Naive thymus-derived CD4-positive, alpha-beta T cell (primary cell): ENCODE measurements at regions not wholly inside any gene's neighbourhood (a gene's known extent, or its start where the extent isn't known, plus 50 kb on each side); places are given as distances from the start of the nearest gene placed in this dataset.
"Not testable (repeated sequence)": the region's sequence is repeated elsewhere in the genome, so short reads cannot be mapped to it uniquely, and the experiment has no call there.

Experiments used
- ATAC-seq: fragments of 150-1000 bp; cut with Tn5 transposase; 2 replicates; pipeline ENCODE4 v1.10.0; 2021; ENCODE audit warnings: mild to moderate bottlenecking, moderate library complexity
- CTCF ChIA-PET: fragments of 350-600 bp; sonication (Branson Sonifier 250); formaldehyde crosslinking; loops from one replicate; lab custom pipeline; 2021; ENCODE audit warnings: antibody characterized with exemption; lab: Charles Lee
- POLR2A ChIA-PET: fragments of 350-600 bp; sonication (Branson Sonifier 250); formaldehyde crosslinking; loops from one replicate; lab custom pipeline; 2021; ENCODE audit warnings: antibody characterized with exemption, inconsistent platforms; lab: Charles Lee
- DNase-seq, 9 donors: peaks; one replicate each; pipeline versions ENCODE4 v3.0.0 to v3.0.0-alpha.2; 2020 to 2022; ENCODE audit warnings: mixed read lengths in 1 of 9
- H3K27ac ChIP-seq: one replicate; pipeline ENCODE4 v1.7.0; 2013; ENCODE audit warnings: mild to moderate bottlenecking, low read depth, low read length, moderate library complexity
- H3K27me3 ChIP-seq, 2 donors: one replicate each; pipeline ENCODE4 v1.7.0; 2013; ENCODE audit warnings: low read length in 2 of 2, mild to moderate bottlenecking in 2 of 2, moderate library complexity in 2 of 2; ENCODE audit not compliant: control insufficient read depth in 2 of 2, insufficient read depth in 2 of 2
- H3K36me3 ChIP-seq, 3 experiments: 1 replicate in 2 of 3; 2 replicates in 1 of 3; pipeline ENCODE4 v1.7.0; 2013; ENCODE audit warnings: low read length in 3 of 3, mild to moderate bottlenecking in 3 of 3, moderate library complexity in 1 of 3; ENCODE audit not compliant: insufficient read depth in 3 of 3, control insufficient read depth in 2 of 3
- H3K4me1 ChIP-seq, 2 donors: one replicate each; pipeline ENCODE4 v1.7.0; 2013; ENCODE audit warnings: low read length in 2 of 2, mild to moderate bottlenecking in 2 of 2, moderate library complexity in 1 of 2; ENCODE audit not compliant: control insufficient read depth in 2 of 2, insufficient read depth in 2 of 2
- H3K4me3 ChIP-seq: 2 replicates; pipeline ENCODE4 v1.7.0; 2013; ENCODE audit warnings: mild to moderate bottlenecking, low read length
- H3K9me3 ChIP-seq, 3 experiments: 1 replicate in 2 of 3; 2 replicates in 1 of 3; pipeline ENCODE4 v1.7.0; 2013; ENCODE audit warnings: low read length in 3 of 3; ENCODE audit not compliant: control insufficient read depth in 2 of 3
- H3K27ac Mint-ChIP-seq, 9 donors: one replicate each; pipeline ENCODE4 v1.8.0; 2020 to 2022; ENCODE audit warnings: mixed read lengths in 9 of 9, mild to moderate bottlenecking in 8 of 9, moderate library complexity in 5 of 9, inconsistent platforms in 2 of 9
- H3K27me3 Mint-ChIP-seq, 5 donors: one replicate each; pipeline ENCODE4 v1.8.0; 2021 to 2022; ENCODE audit warnings: mixed read lengths in 5 of 5, mild to moderate bottlenecking in 1 of 5
- H3K36me3 Mint-ChIP-seq, 5 donors: one replicate each; pipeline ENCODE4 v1.8.0; 2020 to 2022; ENCODE audit warnings: mixed read lengths in 5 of 5, mild to moderate bottlenecking in 3 of 5, inconsistent platforms in 1 of 5
- H3K4me1 Mint-ChIP-seq, 7 donors: one replicate each; pipeline ENCODE4 v1.8.0; 2020 to 2022; ENCODE audit warnings: mixed read lengths in 7 of 7, mild to moderate bottlenecking in 3 of 7, inconsistent platforms in 1 of 7
- H3K4me3 Mint-ChIP-seq, 10 donors: one replicate each; pipeline ENCODE4 v1.8.0; 2020 to 2022; ENCODE audit warnings: mild to moderate bottlenecking in 10 of 10, mixed read lengths in 10 of 10, moderate library complexity in 6 of 10, inconsistent platforms in 2 of 10
- H3K9me3 Mint-ChIP-seq, 11 donors: one replicate each; pipeline ENCODE4 v1.8.0; 2020 to 2022; ENCODE audit warnings: mixed read lengths in 11 of 11, mild to moderate bottlenecking in 4 of 11, inconsistent platforms in 1 of 11, moderate library complexity in 1 of 11
- intact Hi-C, 2 donors: fragments of 100-400 bp; cut with micrococcal nuclease; formaldehyde crosslinking; loops; one replicate each; pipeline ENCODE4 v1.15.1; 2023

- H3K27ac ChIP-seq, H3K4me3 Mint-ChIP-seq, H3K9me3 ChIP-seq, H3K4me1 ChIP-seq, ATAC-seq, CTCF ChIA-PET, H3K36me3 ChIP-seq, H3K9me3 Mint-ChIP-seq, intact Hi-C loops, H3K27ac Mint-ChIP-seq, DNase-seq, H3K27me3 ChIP-seq, H3K4me1 Mint-ChIP-seq, H3K36me3 Mint-ChIP-seq, POLR2A ChIA-PET, H3K4me3 ChIP-seq, H3K27me3 Mint-ChIP-seq: not testable (repeated sequence)
These were observed 187.0 kb upstream of the KCNMB2 start for GRCh38 chr3:178349218-178349596.

DNA sequence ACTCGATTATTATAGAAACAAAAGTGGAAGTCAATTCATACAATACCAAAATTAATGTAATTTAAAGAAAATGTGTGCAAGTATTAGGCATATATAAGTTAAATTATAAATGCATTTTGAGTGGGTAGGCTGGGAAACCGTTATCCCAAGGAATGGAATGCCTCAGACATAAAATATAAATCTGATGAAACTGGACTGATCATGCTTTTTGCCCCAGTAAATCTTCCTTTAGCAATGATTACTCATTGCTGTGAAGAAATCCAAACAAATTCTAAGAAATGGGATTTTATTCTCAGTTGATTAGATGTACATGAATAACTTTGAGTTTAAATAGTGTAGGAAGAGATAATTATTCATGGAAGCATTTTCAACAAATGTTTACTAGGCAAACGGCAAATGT lies 185.5 kb upstream of the KCNMB2 start:
- POLR2A ChIA-PET = no interaction called here
- no peaks in the 10 kb centered on the region for H3K4me1 Mint-ChIP-seq
- peaks cover 0 to 4% (median 0%) of the 10 kb centered on the region in 11 donors for H3K9me3 Mint-ChIP-seq
- Histone ChIP-seq H3K9me3 (no peaks in the 10 kb centered on the region), H3K27me3 (no peaks in the 10 kb centered on the region), H3K4me1 (no peaks in the 10 kb centered on the region), H3K27ac (no peak overlapping the region), H3K4me3 (no peak overlapping the region), H3K36me3 (no peaks in the 10 kb centered on the region)
- H3K36me3 Mint-ChIP-seq = no peaks in the 10 kb centered on the region
- CTCF ChIA-PET = no interaction called here
- intact Hi-C loops = no loop called here
- peaks cover 0 to 14% (median 0%) of the 10 kb centered on the region in 5 donors for H3K27me3 Mint-ChIP-seq
- no peak for ATAC-seq
- no peak overlapping the region for H3K4me3 Mint-ChIP-seq
- H3K27ac Mint-ChIP-seq = no peak overlapping the region
- DNase-seq = no peak

DNA sequence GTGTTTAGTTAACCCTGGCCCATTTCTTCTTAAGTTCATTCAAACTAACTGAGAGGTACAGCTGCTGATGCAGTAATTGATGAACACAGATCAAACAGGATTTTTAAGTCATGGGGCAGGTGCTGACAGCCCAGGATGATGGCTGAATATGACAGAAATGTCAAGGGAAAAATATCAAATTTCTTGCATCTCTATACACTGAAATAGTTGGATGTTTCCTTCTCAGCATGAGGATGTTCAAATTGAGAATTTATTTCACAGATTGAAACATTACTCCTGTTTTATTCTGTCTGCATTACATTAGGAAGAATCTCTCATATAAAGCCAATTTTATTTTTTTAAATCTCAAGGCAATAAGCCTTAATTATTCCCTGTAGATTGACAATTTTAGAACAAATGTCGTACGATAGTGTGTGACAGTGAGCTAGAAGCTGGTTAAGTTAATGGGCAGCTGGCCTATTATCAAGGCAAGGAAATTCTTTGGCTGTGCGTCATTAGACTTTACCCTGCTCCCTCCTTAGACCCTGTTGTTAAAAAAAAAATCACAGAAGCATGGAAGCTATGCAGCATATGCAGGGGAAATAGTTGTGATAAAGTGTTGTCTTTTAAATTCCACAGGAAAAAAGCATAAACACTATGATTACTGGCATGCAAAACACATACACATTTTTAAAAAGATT lies 183.8 kb upstream of the KCNMB2 start:
- ChIA-PET POLR2A (no interaction called here), CTCF (no interaction called here)
- Mint-ChIP-seq H3K9me3 (peaks cover 0 to 4% (median 0%) of the 10 kb centered on the region in 11 donors), H3K27ac (no peak overlapping the region), H3K4me3 (no peak overlapping the region), H3K27me3 (peaks cover 0 to 18% (median 0%) of the 10 kb centered on the region in 5 donors), H3K4me1 (no peaks in the 10 kb centered on the region), H3K36me3 (no peaks in the 10 kb centered on the region)
- no peaks in the 10 kb centered on the region for H3K9me3 ChIP-seq
- no peaks in the 10 kb centered on the region for H3K4me1 ChIP-seq
- H3K27me3 ChIP-seq = no peaks in the 10 kb centered on the region
- DNase-seq (no peak), ATAC-seq (no peak)
- H3K27ac ChIP-seq = no peak overlapping the region
- H3K4me3 ChIP-seq = no peak overlapping the region
- H3K36me3 ChIP-seq = no peaks in the 10 kb centered on the region
- intact Hi-C loops = no loop called here

DNA sequence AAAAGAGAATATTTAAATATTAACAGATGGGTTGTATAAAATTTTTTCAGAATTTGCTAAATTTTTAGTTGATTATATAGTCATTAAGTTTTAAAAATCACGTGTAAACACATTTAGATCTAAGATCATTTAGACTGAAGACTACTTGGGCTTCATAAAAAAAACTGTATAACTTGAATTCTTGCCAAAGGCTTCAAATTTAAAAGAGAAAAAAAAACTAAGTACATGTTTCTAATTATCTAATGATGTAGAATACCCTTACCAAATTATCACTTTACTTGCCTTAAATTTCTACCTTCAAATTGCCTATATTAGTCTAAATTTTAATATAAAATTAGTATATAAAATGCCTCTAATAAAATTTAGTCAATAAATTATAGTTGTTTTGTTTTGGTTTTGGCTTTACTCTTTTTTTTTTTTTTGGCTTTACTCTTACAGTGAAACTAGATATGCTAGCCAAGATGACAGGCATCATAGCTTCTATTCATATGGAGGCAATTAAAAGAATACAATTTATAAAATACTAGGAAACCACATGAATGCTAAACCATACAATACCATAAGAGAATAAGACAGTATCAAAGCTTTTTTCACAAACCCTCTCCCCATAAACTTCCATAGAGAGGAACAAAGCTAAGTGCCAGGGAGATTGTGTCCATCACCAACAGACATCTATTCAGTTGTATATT lies 183.1 kb upstream of the KCNMB2 start:
- Histone ChIP-seq H3K27me3 (no peaks in the 10 kb centered on the region), H3K36me3 (no peaks in the 10 kb centered on the region), H3K9me3 (no peaks in the 10 kb centered on the region), H3K27ac (no peak overlapping the region), H3K4me1 (no peaks in the 10 kb centered on the region), H3K4me3 (no peak overlapping the region)
- Mint-ChIP-seq H3K4me3 (no peak overlapping the region), H3K36me3 (no peaks in the 10 kb centered on the region), H3K27ac (no peak overlapping the region), H3K9me3 (peaks cover 0 to 4% (median 0%) of the 10 kb centered on the region in 11 donors), H3K27me3 (peaks cover 0 to 18% (median 0%) of the 10 kb centered on the region in 5 donors), H3K4me1 (no peaks in the 10 kb centered on the region)
- intact Hi-C loops = no loop called here
- CTCF ChIA-PET = no interaction called here
- POLR2A ChIA-PET = no interaction called here
- ATAC-seq = no peak
- no peak for DNase-seq

DNA sequence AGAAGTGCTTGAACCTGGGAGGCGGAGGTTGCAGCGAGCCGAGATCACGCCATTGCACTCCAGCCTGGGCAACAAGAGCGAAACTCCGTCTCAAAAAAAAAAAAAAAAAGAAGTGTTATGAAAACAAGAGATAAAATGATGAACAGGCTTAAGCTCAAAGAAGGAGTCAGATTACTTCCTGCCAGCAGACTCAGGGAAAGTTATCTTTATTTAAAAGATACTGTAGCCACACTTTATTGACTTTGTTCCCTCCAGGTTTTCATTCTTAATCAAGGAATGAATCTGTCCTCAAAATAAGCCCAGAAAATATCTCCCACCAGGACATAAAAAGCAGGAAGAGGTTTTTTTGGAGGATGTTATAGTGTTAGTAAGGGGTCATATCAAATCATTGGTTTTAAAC lies 176.5 kb upstream of the KCNMB2 start:
- ChIA-PET CTCF (no interaction called here), POLR2A (no interaction called here)
- Histone ChIP-seq H3K9me3 (no peaks in the 10 kb centered on the region), H3K4me1 (no peaks in the 10 kb centered on the region), H3K36me3 (no peaks in the 10 kb centered on the region), H3K27ac (no peak overlapping the region), H3K27me3 (no peaks in the 10 kb centered on the region), H3K4me3 (no peak overlapping the region)
- peaks cover 0 to 27% (median 11%) of the 10 kb centered on the region in 5 donors for H3K27me3 Mint-ChIP-seq
- H3K9me3 Mint-ChIP-seq = peaks cover 6 to 31% (median 24%) of the 10 kb centered on the region in 11 donors
- H3K36me3 Mint-ChIP-seq = peaks cover 0 to 7% (median 5%) of the 10 kb centered on the region in 5 donors
- no peak overlapping the region for H3K4me3 Mint-ChIP-seq
- intact Hi-C loops = no loop called here
- DNase-seq (no peak), ATAC-seq (no peak)
- H3K27ac Mint-ChIP-seq = no peak overlapping the region
- no peaks in the 10 kb centered on the region for H3K4me1 Mint-ChIP-seq

- H3K36me3 ChIP-seq, H3K9me3 ChIP-seq, H3K4me3 Mint-ChIP-seq, intact Hi-C loops, H3K4me1 Mint-ChIP-seq, DNase-seq, CTCF ChIA-PET, H3K4me3 ChIP-seq, H3K4me1 ChIP-seq, H3K36me3 Mint-ChIP-seq, H3K27me3 ChIP-seq, POLR2A ChIA-PET, H3K27ac ChIP-seq, ATAC-seq, H3K27ac Mint-ChIP-seq: not testable (repeated sequence)
- Mint-ChIP-seq H3K27me3 (peaks cover 2 to 44% (median 25%) of the 10 kb centered on the region in 5 donors), H3K9me3 (peaks cover 6 to 34% (median 24%) of the 10 kb centered on the region in 11 donors)
These were observed 173.2 kb upstream of the KCNMB2 start for GRCh38 chr3:178363048-178363447.
